ENCODE measurements at regions not wholly inside any gene's neighbourhood (a gene's known extent, or its start where the extent isn't known, plus 50 kb on each side); places are given as distances from the start of the nearest gene placed in this dataset.
"Not testable (repeated sequence)": the region's sequence is repeated elsewhere in the genome, so short reads cannot be mapped to it uniquely, and the experiment has no call there.

DNA sequence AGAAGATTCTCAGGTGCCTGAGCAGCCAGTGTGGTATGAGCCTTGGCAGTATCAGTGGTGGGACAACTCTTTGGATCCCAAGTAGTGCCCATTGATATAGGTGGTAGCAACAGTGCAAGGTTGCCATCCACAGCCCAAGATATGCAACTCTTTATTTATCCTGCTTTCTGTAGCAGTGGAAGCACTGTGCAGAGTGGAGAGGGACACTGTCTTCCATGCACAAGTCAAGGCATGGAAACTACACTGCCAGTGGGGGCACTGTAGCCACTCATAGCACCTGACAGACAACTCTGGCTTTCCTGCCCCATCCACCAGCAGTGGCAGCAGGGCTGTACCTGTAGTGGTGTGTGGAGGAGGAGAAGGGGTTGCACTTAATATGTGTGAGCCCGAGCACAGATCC is 409.6 kb upstream of the TMEFF2 start:
- H3K9ac ChIP-seq (replicated peaks; ENCODE audit: extremely low read depth, insufficient read depth, low read length) = no peak overlapping the region
- H3K27me3 ChIP-seq (ENCODE audit: control insufficient read depth in 2 of 2, insufficient read depth in 2 of 2, low read length in 2 of 2) = no peaks in the 10 kb centered on the region
- DNase-seq (ENCODE audit: low read depth, low spot score) (no peak), FAIRE-seq (no peak)
- H3K36me3 ChIP-seq (ENCODE audit: control insufficient read depth in 2 of 2, extremely low read depth in 1 of 2, insufficient read depth in 2 of 2, low read length in 2 of 2) = no peaks in the 10 kb centered on the region
- H3K4me1 ChIP-seq (ENCODE audit: control insufficient read depth, extremely low read depth, insufficient read depth, low read length) = no peaks in the 10 kb centered on the region
- H2AFZ ChIP-seq (ENCODE audit: low read depth, low read length) = no peak overlapping the region
- POLR2A ChIA-PET = no interaction called here
- no peak overlapping the region for H3K4me2 ChIP-seq (ENCODE audit: insufficient read depth, low read length)
- BruUV-seq (replicated peaks) = no TSS peak
- no peaks in the 10 kb centered on the region for H3K9me3 ChIP-seq (replicated peaks; ENCODE audit: control insufficient read depth, insufficient read depth, low read length)
- dilution Hi-C loops (cut with MboI; ENCODE audit: extremely low pct_ligation_motif_present, low sequenced_read_pairs) = no loop called here
- H3K9me1 ChIP-seq (replicated peaks; ENCODE audit: control insufficient read depth, extremely low read depth, insufficient read depth, low read length) = no peaks in the 10 kb centered on the region
- TF ChIP-seq, protein P1, sequence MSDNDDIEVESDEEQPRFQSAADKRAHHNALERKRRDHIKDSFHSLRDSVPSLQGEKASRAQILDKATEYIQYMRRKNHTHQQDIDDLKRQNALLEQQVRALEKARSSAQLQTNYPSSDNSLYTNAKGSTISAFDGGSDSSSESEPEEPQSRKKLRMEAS (IDR thresholded peaks at IDR 0.05; ENCODE audit: insufficient read depth, insufficient read length) = no peak
- TF ChIP-seq EZH2 (IDR thresholded peaks at IDR 0.05; ENCODE audit: borderline replicate concordance, low read depth, low read length, severe bottlenecking) (no peak), FOS (IDR thresholded peaks at IDR 0.05; ENCODE audit: borderline replicate concordance, insufficient read depth, low read length) (no peak), POLR2AphosphoS5 (IDR thresholded peaks at IDR 0.05; ENCODE audit: insufficient read depth, low read depth, low read length) (no peak), POLR2A (IDR thresholded peaks at IDR 0.05; ENCODE audit: low read depth, low read length) (no peak), GATA2 (IDR thresholded peaks at IDR 0.05; ENCODE audit: insufficient read depth, insufficient read length, low read depth, low read length) (no peak), MYC (IDR thresholded peaks at IDR 0.05; ENCODE audit: low read depth, low read length) (no peak)
- intact Hi-C loops (cut with micrococcal nuclease) = no loop called here
- H4K20me1 ChIP-seq (replicated peaks; ENCODE audit: control insufficient read depth, extremely low read depth, insufficient read depth, low read length) = no peaks in the 10 kb centered on the region
- H3K27ac ChIP-seq (ENCODE audit: insufficient read depth, low read depth, low read length) = no peak overlapping the region
- CTCF ChIA-PET = no interaction called here
- H3K4me3 ChIP-seq (replicated peaks in 1 of 3; ENCODE audit: insufficient read depth in 1 of 3, low read depth in 1 of 3, low read length in 3 of 3) = no peak overlapping the region
- no peaks in the 10 kb centered on the region for H3K79me2 ChIP-seq (ENCODE audit: control insufficient read depth, insufficient read depth, low read length)

DNA sequence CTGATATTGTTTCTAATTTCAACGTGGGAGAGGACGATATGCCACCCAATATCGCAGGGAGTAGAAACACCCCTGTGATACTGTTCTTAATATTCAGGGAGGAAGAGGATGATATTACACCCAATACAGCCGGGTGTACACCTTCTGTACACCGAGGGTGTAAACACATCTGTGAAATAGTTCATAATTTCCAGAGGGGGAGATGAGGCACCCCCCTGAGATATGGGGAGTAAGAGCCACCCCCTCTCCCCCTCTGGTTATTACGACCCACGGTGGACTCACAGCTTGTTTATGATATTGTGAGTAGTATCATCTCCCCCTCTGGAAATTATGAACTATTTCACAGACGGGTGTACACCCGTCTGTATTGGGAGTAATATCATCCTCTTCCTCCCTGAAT is 403.9 kb upstream of the TMEFF2 start:
- H3K9me3 ChIP-seq (replicated peaks; ENCODE audit: control insufficient read depth, insufficient read depth, low read length); dilution Hi-C loops (cut with MboI; ENCODE audit: extremely low pct_ligation_motif_present, low sequenced_read_pairs); H4K20me1 ChIP-seq (replicated peaks; ENCODE audit: control insufficient read depth, extremely low read depth, insufficient read depth, low read length); H3K9me1 ChIP-seq (replicated peaks; ENCODE audit: control insufficient read depth, extremely low read depth, insufficient read depth, low read length); H2AFZ ChIP-seq (ENCODE audit: low read depth, low read length); intact Hi-C loops (cut with micrococcal nuclease); H3K4me1 ChIP-seq (ENCODE audit: control insufficient read depth, extremely low read depth, insufficient read depth, low read length); H3K27me3 ChIP-seq (ENCODE audit: control insufficient read depth in 2 of 2, insufficient read depth in 2 of 2, low read length in 2 of 2); H3K9ac ChIP-seq (replicated peaks; ENCODE audit: extremely low read depth, insufficient read depth, low read length); CTCF ChIA-PET; BruUV-seq (replicated peaks); H3K79me2 ChIP-seq (ENCODE audit: control insufficient read depth, insufficient read depth, low read length); FAIRE-seq; H3K4me3 ChIP-seq (replicated peaks in 1 of 3; ENCODE audit: insufficient read depth in 1 of 3, low read depth in 1 of 3, low read length in 3 of 3); DNase-seq (ENCODE audit: low read depth, low spot score); H3K36me3 ChIP-seq (ENCODE audit: control insufficient read depth in 2 of 2, extremely low read depth in 1 of 2, insufficient read depth in 2 of 2, low read length in 2 of 2); H3K4me2 ChIP-seq (ENCODE audit: insufficient read depth, low read length); POLR2A ChIA-PET; H3K27ac ChIP-seq (ENCODE audit: insufficient read depth, low read depth, low read length): not testable (repeated sequence)

All from endothelial cell of umbilical vein (primary cell).